MCF 10A (cell line): ENCODE measurements at regions not wholly inside any gene's neighbourhood (a gene's known extent, or its start where the extent isn't known, plus 50 kb on each side); places are given as distances from the start of the nearest gene placed in this dataset.

Experiments
- BruUV-seq: library from RNA; stranded (reverse); fragments of 400-500 nt; replicated peaks from 2 replicates; lab custom pipeline; 2021; lab: Mats Ljungman, UMichigan
- CTCF ChIA-PET: fragments of 300-600 bp; sonication (Branson Sonifier 250); formaldehyde crosslinking; extraction: SDS; loops from one replicate; lab custom pipeline; 2021; ENCODE audit warnings: antibody characterized with exemption, inconsistent platforms; lab: Yijun Ruan, JAX
- POLR2A ChIA-PET: fragments of 300-600, 350-650 bp; sonication (Branson Sonifier 250); formaldehyde crosslinking; extraction: SDS; loops from one replicate; lab custom pipeline; 2020; ENCODE audit warnings: antibody characterized with exemption, inconsistent platforms; lab: Yijun Ruan, JAX
- DNase-seq: peaks from one replicate; pipeline ENCODE4 v3.0.0-alpha.2; 2018; ENCODE audit not compliant: unreplicated experiment
- H3K27ac Mint-ChIP-seq: one replicate; pipeline ENCODE4 v1.8.0; 2022; ENCODE audit warnings: mild to moderate bottlenecking, low read depth, mixed read lengths; ENCODE audit not compliant: unreplicated experiment
- H3K27me3 Mint-ChIP-seq: one replicate; pipeline ENCODE4 v1.8.0; 2022; ENCODE audit warnings: mixed read lengths; ENCODE audit not compliant: insufficient read depth, unreplicated experiment
- H3K36me3 Mint-ChIP-seq: one replicate; pipeline ENCODE4 v1.8.0; 2022; ENCODE audit warnings: mild to moderate bottlenecking, moderate library complexity, mixed read lengths; ENCODE audit not compliant: insufficient read depth, unreplicated experiment
- H3K4me1 Mint-ChIP-seq: one replicate; pipeline ENCODE4 v1.8.0; 2022; ENCODE audit warnings: mixed read lengths; ENCODE audit not compliant: insufficient read depth, unreplicated experiment
- H3K4me3 Mint-ChIP-seq: one replicate; pipeline ENCODE4 v1.8.0; 2022; ENCODE audit warnings: mild to moderate bottlenecking, moderate library complexity, mixed read lengths; ENCODE audit not compliant: unreplicated experiment
- H3K9me3 Mint-ChIP-seq: one replicate; pipeline ENCODE4 v1.8.0; 2022; ENCODE audit warnings: mixed read lengths; ENCODE audit not compliant: unreplicated experiment
- CTCF ChIP-seq: fragments of 200-600 bp; IDR thresholded peaks from one replicate; pipeline ENCODE4 v1.8.0; 2022; ENCODE audit warnings: antibody characterized with exemption, mild to moderate bottlenecking; ENCODE audit not compliant: unreplicated experiment
- intact Hi-C: fragments of 100-400 bp; cut with micrococcal nuclease; formaldehyde crosslinking; loops from 2 replicates; pipeline ENCODE4 v1.14.1; 2022

GRCh38 chr5:21644032-21644431, 1209.1 kb downstream of the CDH12 start:
- no peak for TF ChIP-seq CTCF
- Mint-ChIP-seq H3K27me3 (no peaks in the 10 kb centered on the region), H3K36me3 (no peaks in the 10 kb centered on the region), H3K4me1 (peaks cover 4% of the 10 kb centered on the region), H3K27ac (no peak overlapping the region), H3K9me3 (peaks cover 13% of the 10 kb centered on the region), H3K4me3 (no peak overlapping the region)
- no TSS peak for BruUV-seq
- intact Hi-C loops: loop anchor here (10.0 kb wide), 1 partner anchor 81 kb away; no protein-coding TSS in a partner anchor
- CTCF ChIA-PET: no interaction called here
- DNase-seq: no peak
- POLR2A ChIA-PET: no interaction called here

- ChIA-PET POLR2A (interaction anchor here (0.6 kb wide), 1 partner anchor 149 kb away, joined by 3 read pairs; no protein-coding TSS in a partner anchor), CTCF (interaction anchor here (0.9 kb wide), 1 partner anchor 27 kb away, joined by 3 read pairs; no protein-coding TSS in a partner anchor)
- BruUV-seq: no TSS peak
Measured at GRCh38 chr5:21642312-21642711, 1210.8 kb downstream of the CDH12 start.

GRCh38 chr5:21623831-21624230, 1229.3 kb downstream of the CDH12 start:
- intact Hi-C loops: no loop called here
- ChIA-PET CTCF (no interaction called here), POLR2A (no interaction called here)
- no TSS peak for BruUV-seq
- Mint-ChIP-seq H3K27me3 (no peaks in the 10 kb centered on the region), H3K4me3 (no peak overlapping the region), H3K36me3 (no peaks in the 10 kb centered on the region), H3K9me3 (peaks cover 7% of the 10 kb centered on the region), H3K4me1 (no peaks in the 10 kb centered on the region), H3K27ac (no peak overlapping the region)
- no peak for TF ChIP-seq CTCF
- DNase-seq: no peak

More at GRCh38 chr5:21642312-21642711, 1210.8 kb downstream of the CDH12 start:
- Mint-ChIP-seq H3K4me3 (no peak overlapping the region), H3K4me1 (peaks cover 4% of the 10 kb centered on the region), H3K27ac (no peak overlapping the region), H3K36me3 (no peaks in the 10 kb centered on the region), H3K9me3 (peaks cover 13% of the 10 kb centered on the region), H3K27me3 (no peaks in the 10 kb centered on the region)
- peak; percentile 13 for DNase-seq
- no peak for TF ChIP-seq CTCF
- intact Hi-C loops: loop anchor here (10.0 kb wide), 1 partner anchor 82 kb away; no protein-coding TSS in a partner anchor

- Mint-ChIP-seq H3K4me1 (no peaks in the 10 kb centered on the region), H3K9me3 (no peaks in the 10 kb centered on the region), H3K36me3 (no peaks in the 10 kb centered on the region), H3K4me3 (no peak overlapping the region), H3K27me3 (no peaks in the 10 kb centered on the region), H3K27ac (no peak overlapping the region)
- no TSS peak for BruUV-seq
- intact Hi-C loops: no loop called here
- no peak for TF ChIP-seq CTCF
- DNase-seq: no peak
- ChIA-PET POLR2A (no interaction called here), CTCF (no interaction called here)
Measured at GRCh38 chr5:21615195-21615765, 1237.9 kb downstream of the CDH12 start.
